Left ventricle myocardium superior (tissue), 1 donor: ENCODE measurements at regions not wholly inside any gene's neighbourhood (a gene's known extent, or its start where the extent isn't known, plus 50 kb on each side); places are given as distances from the start of the nearest gene placed in this dataset.

Experiments
- ATAC-seq: fragments of 200-7000 bp; cut with Tn5 transposase; one replicate; pipeline ENCODE4 v1.9.1; 2020; ENCODE audit warnings: mild to moderate bottlenecking, moderate library complexity
- DNase-seq: peaks from one replicate; pipeline ENCODE4 v3.0.0-alpha.2; 2020
- intact Hi-C: fragments of 100-400 bp; cut with micrococcal nuclease; formaldehyde crosslinking; loops from one replicate; pipeline ENCODE4 v1.11.0; 2022
- donor health status: DM: no; HTN: yes; CAD: no; lungs with severe emphysema.

DNA sequence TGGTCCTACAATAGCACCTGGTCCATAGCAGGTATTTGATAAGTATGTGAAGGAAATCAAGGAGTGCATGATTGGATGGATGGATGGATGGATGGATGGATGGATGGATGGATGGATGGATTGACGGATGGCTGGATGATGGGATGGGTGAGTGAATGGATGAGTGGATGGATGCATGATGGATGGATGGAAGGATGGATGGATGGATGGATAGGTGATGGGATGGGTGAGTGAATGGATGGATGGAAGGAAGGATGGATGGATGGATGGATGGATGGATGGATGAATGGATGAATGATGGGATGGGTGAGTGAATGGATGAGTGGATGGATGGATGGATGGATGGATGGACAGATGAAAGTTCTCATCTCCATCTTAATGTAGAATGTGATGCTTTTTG, 231.0 kb upstream of the PPP2R2D start:
- no peak for ATAC-seq
- intact Hi-C loops, result no loop called here
- DNase-seq, result no peak

GRCh38 chr10:131670341-131670740, 230.5 kb upstream of the PPP2R2D start:
- intact Hi-C loops, result no loop called here
- no peak for DNase-seq
- ATAC-seq, result no peak

DNA sequence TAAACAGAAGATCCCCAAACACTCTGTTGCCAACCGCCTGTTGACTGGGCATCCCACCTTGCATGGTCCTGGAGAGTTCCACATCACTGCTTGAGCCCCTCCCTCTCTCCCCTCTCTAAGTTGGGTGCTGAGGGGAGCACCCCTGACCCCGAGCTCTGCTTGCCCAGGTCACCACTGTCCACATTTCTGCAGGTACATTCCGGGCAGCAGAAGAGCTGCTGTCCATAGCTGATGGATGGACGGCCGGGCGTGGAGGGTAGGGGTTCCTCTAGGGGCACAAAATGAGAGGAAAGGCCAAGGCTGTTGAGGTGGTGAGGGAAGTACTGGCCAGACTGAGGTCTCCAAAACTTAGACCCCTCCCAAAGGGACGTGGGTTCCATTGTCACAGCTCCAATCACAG, 227.4 kb upstream of the PPP2R2D start:
- DNase-seq, result no peak
- ATAC-seq, result no peak
- intact Hi-C loops, result no loop called here

DNA sequence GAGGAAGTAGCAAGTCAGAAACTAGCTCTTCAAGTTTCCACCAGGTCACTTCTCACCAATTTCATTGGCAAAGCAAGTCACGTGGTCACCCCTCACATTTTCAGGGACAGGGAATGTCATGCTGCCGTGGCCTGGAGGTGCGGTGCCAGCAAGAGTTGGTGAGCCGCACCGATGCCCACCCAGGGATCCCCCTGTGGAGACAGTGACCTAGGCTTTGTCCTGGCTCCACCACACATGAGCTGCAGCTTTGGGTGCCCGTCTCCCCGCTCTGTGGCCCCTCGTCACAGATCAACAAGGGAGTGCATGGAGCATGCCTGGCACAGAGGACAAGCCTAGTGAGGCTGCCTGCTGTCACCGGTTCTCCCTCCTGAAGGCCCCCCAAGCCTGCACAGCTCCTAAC, 226.7 kb upstream of the PPP2R2D start:
- ATAC-seq, result no peak
- intact Hi-C loops, result no loop called here
- DNase-seq, result no peak

DNA sequence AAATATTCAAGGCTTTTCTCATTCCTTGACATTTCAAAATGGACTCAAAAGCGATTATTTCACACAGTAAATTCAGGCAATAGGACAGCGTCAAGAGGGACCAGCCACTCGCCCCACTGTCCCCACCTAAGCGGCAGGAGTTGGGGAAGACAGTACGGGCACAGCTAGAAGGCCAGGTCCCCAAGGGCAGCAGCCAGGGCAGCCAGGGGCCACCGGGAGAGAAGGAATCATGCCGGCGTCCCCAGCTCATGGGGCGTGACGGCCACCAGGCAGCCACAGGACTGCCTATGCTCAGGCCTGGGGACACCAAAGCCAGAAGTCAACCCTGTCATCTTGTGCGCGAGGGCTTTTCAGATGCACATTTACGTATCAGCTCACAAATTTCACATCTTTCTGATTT, 225.7 kb upstream of the PPP2R2D start:
- ATAC-seq, result no peak
- intact Hi-C loops, result no loop called here
- no peak for DNase-seq

GRCh38 chr10:131676046-131676799, 224.6 kb upstream of the PPP2R2D start:
- ATAC-seq (no peak), DNase-seq (no peak)
- intact Hi-C loops, result no loop called here

DNA sequence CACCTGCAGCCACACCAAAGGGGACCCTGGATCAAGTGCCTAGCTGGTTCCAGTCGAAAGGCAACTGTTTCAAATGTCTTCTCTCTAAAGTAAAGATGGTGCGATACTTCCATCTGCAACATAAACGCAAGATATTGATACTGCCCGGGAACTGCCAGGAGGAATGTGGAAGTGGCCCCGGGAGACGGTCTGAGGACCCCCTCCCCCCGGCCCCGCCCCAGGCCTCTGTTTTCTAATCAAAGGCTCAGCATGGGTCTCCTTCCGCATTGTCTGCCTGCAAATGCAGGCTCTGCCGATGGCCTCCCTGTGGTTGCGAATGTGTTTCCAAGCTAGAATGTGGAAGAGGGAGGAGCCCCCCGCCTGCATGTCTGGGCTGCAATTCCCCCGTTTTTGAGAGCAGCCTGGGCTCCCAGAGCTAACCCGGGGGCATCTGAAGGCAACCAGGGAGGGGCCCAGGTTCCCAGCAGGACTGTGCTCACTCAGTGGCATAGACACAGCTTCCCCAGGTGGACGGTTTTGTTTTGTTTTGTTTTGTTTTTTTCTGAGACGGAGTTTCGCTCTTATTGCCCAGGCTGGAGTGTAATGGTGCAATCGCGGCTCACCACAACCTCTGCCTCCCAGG, 223.9 kb upstream of the PPP2R2D start:
- intact Hi-C loops, result no loop called here
- ATAC-seq (no peak), DNase-seq (no peak)

DNA sequence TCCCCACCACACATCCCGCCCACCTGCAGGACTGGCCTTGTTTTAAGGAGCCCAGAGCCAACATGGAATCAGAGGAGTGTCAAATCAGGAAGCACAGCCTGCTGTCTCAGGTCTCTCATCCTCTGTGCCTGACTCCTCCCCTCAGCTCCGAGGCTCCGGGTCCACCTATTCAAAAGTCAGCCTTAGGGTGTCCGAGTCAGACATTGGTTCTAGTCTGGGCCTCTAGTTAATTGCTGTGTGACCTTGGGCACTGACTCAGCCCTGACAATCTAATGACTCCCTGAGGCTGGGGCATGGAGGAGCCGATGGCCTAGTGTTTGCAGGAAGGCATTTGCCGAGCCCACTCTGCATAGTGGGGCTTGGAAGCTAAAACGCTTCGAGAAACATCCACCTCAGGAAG, 223.1 kb upstream of the PPP2R2D start:
- no peak for ATAC-seq
- DNase-seq, result no peak
- intact Hi-C loops, result no loop called here

DNA sequence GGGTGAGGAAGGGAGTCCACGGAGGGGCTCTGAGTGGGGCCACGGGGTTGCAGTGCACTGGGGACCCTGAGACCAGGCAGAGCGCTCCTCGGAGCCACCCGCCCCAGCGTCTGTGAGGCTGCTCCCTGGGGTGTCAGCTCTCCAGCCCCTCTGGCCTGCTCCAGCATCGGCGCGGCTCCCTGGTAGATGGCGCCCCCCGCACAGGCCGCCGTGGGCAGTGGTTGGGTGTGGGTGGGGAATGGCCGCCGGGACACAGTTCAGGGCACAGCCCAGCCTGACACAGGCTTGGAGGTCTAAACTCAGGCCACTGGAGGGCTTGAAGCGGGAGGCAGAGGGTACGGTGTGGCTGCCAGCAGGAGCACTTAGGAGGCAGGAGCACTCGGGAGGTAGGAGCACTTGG, 222.6 kb upstream of the PPP2R2D start:
- ATAC-seq (no peak), DNase-seq (no peak)
- intact Hi-C loops, result no loop called here

DNA sequence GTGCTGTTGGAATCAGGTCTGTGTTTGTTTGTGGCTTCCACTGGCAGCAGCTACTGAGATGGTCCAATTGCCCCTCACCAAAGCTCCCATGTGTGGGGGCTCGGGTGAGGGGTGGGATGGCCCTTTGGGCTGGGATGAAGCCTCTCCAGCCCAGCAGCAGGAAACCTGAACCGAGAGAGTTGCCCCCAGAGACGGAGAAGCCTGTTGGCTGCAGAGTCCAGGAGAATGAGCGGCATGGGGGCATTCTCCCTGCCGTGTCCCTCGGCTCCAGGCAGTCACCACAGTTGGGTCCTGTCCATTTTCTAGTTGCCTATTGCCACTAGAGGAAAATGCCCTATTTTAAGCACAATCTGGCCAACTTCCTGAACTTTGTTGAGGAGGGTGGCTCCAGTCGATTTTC, 222.2 kb upstream of the PPP2R2D start:
- intact Hi-C loops, result no loop called here
- DNase-seq (no peak), ATAC-seq (no peak)

GRCh38 chr10:131679926-131680325, 220.9 kb upstream of the PPP2R2D start:
- no peak for DNase-seq
- no peak for ATAC-seq
- intact Hi-C loops, result no loop called here

DNA sequence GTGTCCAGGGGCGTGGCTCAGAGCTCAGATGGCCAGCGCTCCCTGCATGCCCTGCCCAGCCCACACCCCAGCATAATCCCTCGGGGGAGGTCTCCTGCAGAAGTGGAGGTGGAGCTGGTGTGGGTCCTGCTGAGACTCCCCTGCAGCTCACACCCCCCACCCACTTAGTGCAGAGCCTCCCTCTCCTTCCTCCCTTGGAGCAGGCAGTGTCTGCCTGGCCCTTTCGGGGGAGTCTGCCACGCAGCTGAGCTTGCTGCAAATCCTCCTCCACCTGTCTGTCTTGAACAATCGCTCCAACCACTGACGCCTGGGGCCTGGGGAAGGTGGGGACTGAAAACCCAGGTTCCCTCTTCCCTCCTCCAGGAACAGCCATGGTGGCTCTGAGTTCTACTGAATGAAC, 219.7 kb upstream of the PPP2R2D start:
- DNase-seq (no peak), ATAC-seq (no peak)
- intact Hi-C loops, result no loop called here

DNA sequence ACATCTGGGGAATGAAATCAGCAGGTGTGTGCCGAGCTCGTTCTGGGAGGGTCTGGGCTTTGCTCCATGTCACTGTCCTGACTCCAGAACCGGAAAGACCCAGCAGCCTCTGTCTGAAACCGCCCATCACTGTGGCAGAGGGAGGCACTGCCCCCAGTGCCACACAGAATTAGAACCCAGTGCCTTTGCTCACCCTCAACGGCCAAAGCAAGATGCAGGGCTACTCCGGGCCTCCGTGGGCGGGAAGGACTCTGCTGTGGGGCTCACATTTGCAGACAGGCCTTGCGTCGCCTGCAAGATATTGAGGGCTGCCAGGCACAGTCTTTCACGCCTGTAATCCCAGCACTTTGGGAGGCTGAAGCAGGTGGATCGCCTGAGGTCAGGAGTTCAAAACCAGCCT, 219.2 kb upstream of the PPP2R2D start:
- ATAC-seq, result no peak
- DNase-seq, result no peak
- intact Hi-C loops, result no loop called here

DNA sequence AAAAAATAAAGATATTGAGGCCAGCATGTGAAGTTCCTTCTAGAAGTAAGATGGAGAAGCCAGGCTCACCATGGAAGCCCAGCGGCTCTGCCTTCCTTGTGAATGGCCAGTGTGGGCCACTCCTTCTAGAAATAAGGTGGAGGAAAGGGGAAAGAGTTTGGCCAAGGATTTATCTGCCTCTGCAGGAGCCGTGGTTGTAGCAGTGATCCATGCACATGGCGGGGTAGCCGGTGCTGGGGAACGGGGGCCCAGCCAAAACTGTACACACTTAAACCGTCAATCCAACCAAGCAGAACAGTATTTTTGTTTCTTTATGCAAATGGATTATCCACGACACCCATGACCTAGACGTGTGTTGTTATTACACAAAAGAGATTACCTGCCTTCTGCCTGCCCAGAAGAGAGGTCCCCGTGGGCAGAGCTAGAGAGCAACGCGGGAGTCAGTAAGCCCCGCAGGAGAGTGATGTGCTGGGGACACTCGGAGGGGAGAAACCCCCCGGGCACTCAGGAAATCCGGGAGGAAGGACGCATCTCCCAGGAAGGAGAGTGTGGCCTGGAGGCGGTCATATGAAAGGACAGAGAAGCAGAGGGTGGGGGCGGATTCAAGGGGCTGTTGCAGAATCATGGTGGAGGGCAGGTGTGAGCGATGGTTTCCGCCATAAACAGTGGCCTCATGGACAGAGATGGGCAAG, 218.4 kb upstream of the PPP2R2D start:
- intact Hi-C loops, result no loop called here
- no peak for ATAC-seq

GRCh38 chr10:131683281-131683861, 217.4 kb upstream of the PPP2R2D start:
- ATAC-seq (no peak), DNase-seq (no peak)
- intact Hi-C loops, result no loop called here

More for the DNA sequence above, 218.4 kb upstream of the PPP2R2D start:
- DNase-seq, result no peak

DNA sequence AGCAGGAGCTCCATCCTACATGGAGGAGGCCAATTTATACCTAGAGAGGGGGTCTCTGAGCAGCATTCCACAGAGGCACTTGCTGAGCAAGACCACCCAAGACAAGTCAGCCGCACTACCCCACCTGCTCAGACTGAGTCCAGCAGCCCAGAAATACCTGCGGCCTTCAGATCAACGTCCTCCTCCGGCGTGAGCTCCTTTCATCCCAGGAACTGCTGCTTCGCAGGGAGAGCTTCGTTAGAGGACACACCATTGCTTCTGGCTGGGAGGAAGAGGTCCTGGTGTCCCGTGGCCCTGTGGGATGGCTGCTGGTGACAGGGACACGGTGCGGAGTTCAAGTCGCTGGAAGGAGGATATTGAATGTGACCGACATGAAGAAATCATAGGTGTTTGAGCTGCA, 216.9 kb upstream of the PPP2R2D start:
- ATAC-seq, result no peak
- no peak for DNase-seq
- intact Hi-C loops, result no loop called here

DNA sequence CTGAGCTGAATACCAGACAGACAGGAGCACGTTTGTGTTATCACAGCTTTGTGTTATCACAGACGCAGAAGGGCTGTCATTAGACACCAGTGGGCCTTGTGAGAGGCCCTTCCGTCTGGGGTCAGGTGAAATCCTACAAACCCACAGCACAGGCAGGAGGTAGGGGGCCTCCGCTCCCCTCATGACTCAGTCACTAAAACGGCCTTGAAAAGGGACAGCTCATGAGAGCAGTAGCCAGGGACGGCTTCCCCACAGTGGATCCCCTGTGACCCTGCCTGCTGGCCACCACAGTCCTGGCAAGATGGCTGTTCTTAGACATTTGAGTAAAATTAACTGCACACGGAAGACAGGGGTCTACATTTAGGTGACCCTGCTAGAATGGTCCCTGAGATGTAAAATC, 215.8 kb upstream of the PPP2R2D start:
- no peak for DNase-seq
- intact Hi-C loops, result no loop called here
- no peak for ATAC-seq

DNA sequence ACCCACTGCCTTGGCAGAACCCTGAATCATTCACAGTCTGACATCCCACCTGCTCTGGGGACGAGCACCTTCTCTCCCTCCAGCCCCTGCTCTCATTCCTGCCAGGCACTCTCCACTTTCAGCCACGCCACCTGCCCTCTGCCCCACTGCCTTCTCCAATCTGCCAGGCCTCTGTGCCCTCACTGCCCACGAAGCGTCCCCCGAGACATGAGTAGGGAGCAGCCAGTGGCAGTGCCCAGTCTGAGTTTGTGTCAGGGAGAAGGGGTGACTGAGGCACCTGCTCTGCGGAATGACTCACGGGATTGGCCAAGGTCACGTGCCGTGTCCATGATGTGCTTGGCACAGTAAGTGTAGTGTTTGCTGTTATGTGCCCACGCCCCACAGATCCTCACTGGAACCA, 215.2 kb upstream of the PPP2R2D start:
- DNase-seq, result no peak
- intact Hi-C loops, result no loop called here

DNA sequence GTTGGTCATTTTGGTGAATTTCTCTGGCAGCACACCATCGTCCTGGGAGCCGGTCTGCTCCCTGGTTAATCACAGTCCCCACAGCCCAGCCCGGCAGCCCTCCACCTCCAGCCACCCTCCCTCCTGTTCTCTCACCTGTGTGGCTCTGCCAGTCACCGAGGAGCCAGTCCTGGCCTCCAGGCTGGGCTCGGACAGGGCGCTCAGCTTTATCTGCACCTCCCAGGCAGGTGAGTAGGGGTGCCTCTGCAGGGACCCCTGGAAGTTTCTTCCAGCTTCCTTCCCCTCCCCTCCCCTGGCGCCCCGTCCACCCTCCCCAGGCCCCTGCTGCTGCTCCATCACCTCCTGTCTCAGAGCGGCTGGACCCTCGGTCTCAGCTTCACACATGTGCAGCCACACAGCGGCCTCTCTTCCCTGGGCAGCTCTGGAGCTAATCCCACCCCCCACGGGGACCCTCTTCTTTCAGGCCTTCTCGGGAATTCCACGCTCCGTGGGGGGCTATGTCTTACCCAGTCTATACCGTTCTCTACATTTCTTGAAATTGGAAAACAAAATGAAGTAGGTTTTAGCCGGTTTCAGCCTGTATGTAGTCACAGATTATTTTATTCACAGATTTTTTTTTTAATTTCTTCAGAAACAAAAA, 213.9 kb upstream of the PPP2R2D start:
- intact Hi-C loops, result no loop called here
- DNase-seq, result no peak
- ATAC-seq, result no peak

More for the DNA sequence above, 215.2 kb upstream of the PPP2R2D start:
- ATAC-seq, result no peak

DNA sequence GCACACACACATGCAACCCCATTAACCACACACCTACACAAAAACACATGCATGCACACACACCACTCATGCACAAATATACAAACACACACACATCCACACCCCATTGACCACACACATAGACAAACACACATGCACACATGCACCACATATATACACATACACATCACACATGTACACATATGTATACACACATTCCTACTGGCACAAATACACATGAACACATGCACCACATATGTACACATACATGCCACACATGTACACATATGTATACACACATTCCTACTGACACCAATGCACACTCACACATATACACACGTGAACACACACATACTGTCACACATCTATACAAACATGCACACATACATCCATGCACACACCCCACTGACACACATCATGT, 212.5 kb upstream of the PPP2R2D start:
- DNase-seq (no peak), ATAC-seq (no peak)
- intact Hi-C loops, result no loop called here
